MV-4-11 (cell line): ENCODE measurements at regions not wholly inside any gene's neighbourhood (a gene's known extent, or its start where the extent isn't known, plus 50 kb on each side); places are given as distances from the start of the nearest gene placed in this dataset.

ENCODE experiments used
- DNase-seq: peaks from one replicate; lab custom pipeline; 2025; lab: John Stamatoyannopoulos, UW

- no peak for DNase-seq
Measured at GRCh38 chr12:39047539-39048262, 142.3 kb upstream of the CPNE8 start.

GRCh38 chr12:39044754-39045153 is 139.4 kb upstream of the CPNE8 start:
- no peak for DNase-seq

GRCh38 chr12:39043424-39043822 is 138.0 kb upstream of the CPNE8 start:
- DNase-seq: no peak

GRCh38 chr12:39040275-39040674 is 134.9 kb upstream of the CPNE8 start:
- no peak for DNase-seq

- no peak for DNase-seq
Measured at GRCh38 chr12:39037115-39037514, 131.7 kb upstream of the CPNE8 start.

- DNase-seq: no peak
Measured at GRCh38 chr12:39036105-39036504, 130.7 kb upstream of the CPNE8 start.

GRCh38 chr12:39033782-39034181 is 128.4 kb upstream of the CPNE8 start:
- peak; percentile 8 for DNase-seq

- DNase-seq: peak; percentile 48
Measured at GRCh38 chr12:39032448-39032847, 127.1 kb upstream of the CPNE8 start.

GRCh38 chr12:39032034-39032433 is 126.6 kb upstream of the CPNE8 start:
- DNase-seq: no peak

GRCh38 chr12:39028382-39028781 is 123.0 kb upstream of the CPNE8 start:
- DNase-seq: no peak

GRCh38 chr12:39012870-39013269 is 107.5 kb upstream of the CPNE8 start:
- DNase-seq: no peak

GRCh38 chr12:39011166-39011565 is 105.8 kb upstream of the CPNE8 start:
- DNase-seq: no peak

- no peak for DNase-seq
Measured at GRCh38 chr12:39010406-39010805, 105.0 kb upstream of the CPNE8 start.

GRCh38 chr12:39007619-39008018 is 102.2 kb upstream of the CPNE8 start:
- no peak for DNase-seq

GRCh38 chr12:39006286-39006685 is 100.9 kb upstream of the CPNE8 start:
- DNase-seq: no peak

GRCh38 chr12:39005671-39006070 is 100.3 kb upstream of the CPNE8 start:
- no peak for DNase-seq

GRCh38 chr12:39003541-39004155 is 98.3 kb upstream of the CPNE8 start:
- no peak for DNase-seq

GRCh38 chr12:39000370-39000769 is 95.0 kb upstream of the CPNE8 start:
- no peak for DNase-seq

- DNase-seq: no peak
Measured at GRCh38 chr12:38998887-38999482, 93.6 kb upstream of the CPNE8 start.

- no peak for DNase-seq
Measured at GRCh38 chr12:38995249-38995648, 89.9 kb upstream of the CPNE8 start.

- no peak for DNase-seq
Measured at GRCh38 chr12:38985961-38986360, 80.6 kb upstream of the CPNE8 start.

GRCh38 chr12:38984388-38984787 is 79.0 kb upstream of the CPNE8 start:
- no peak for DNase-seq

- no peak for DNase-seq
Measured at GRCh38 chr12:38983117-38983571, 77.8 kb upstream of the CPNE8 start.
